ENCODE measurements at regions not wholly inside any gene's neighbourhood (a gene's known extent, or its start where the extent isn't known, plus 50 kb on each side); places are given as distances from the start of the nearest gene placed in this dataset.

GRCh38 chr14:82414853-82415539 lies 881.3 kb upstream of the SEL1L start:
- Histone ChIP-seq H4K20me1 (ENCODE audit: insufficient read depth, poor library complexity, severe bottlenecking) (no peaks in the 10 kb centered on the region), H2AFZ (no peak overlapping the region), H3K4me3 (no peak overlapping the region), H3K27me3 (no peaks in the 10 kb centered on the region), H3K27ac (no peak overlapping the region), H3K36me3 (replicated peaks; ENCODE audit: insufficient read depth, low read depth) (no peaks in the 10 kb centered on the region), H3K9me3 (ENCODE audit: low read depth) (no peaks in the 10 kb centered on the region), H3K79me2 (no peaks in the 10 kb centered on the region), H3K9me2 (replicated peaks; ENCODE audit: insufficient read depth) (no peaks in the 10 kb centered on the region), H3K4me2 (no peak overlapping the region), H3K4me1 (ENCODE audit: insufficient read depth) (no peaks in the 10 kb centered on the region)
- 48% methylated on average over 1 of the region's 1 CpG for WGBS (ENCODE audit: low lambda C conversion rate, missing lambda C conversion rate)
- DNase-seq (ENCODE audit: low spot score), result no peak
- TF ChIP-seq EZH2phosphoT487 (IDR thresholded peaks at IDR 0.05; ENCODE audit: low read depth, severe bottlenecking, unreplicated experiment), result no peak
- no peak for TF ChIP-seq EZH2 (IDR thresholded peaks at IDR 0.05; ENCODE audit: borderline replicate concordance)
- no peak for TF ChIP-seq CTCF (IDR thresholded peaks at IDR 0.05; ENCODE audit: poor library complexity)

- Histone ChIP-seq H3K79me2 (no peaks in the 10 kb centered on the region), H3K4me1 (ENCODE audit: insufficient read depth) (no peaks in the 10 kb centered on the region), H3K4me3 (no peak overlapping the region), H3K9me2 (replicated peaks; ENCODE audit: insufficient read depth) (no peaks in the 10 kb centered on the region), H4K20me1 (ENCODE audit: insufficient read depth, poor library complexity, severe bottlenecking) (no peaks in the 10 kb centered on the region), H3K36me3 (replicated peaks; ENCODE audit: insufficient read depth, low read depth) (no peaks in the 10 kb centered on the region), H3K27ac (no peak overlapping the region), H3K4me2 (no peak overlapping the region), H2AFZ (no peak overlapping the region), H3K9me3 (ENCODE audit: low read depth) (no peaks in the 10 kb centered on the region), H3K27me3 (no peaks in the 10 kb centered on the region)
- DNase-seq (ENCODE audit: low spot score), result no peak
- WGBS (ENCODE audit: low lambda C conversion rate, missing lambda C conversion rate), result 60% methylated on average over 2 of the region's 2 CpGs
- TF ChIP-seq CTCF (IDR thresholded peaks at IDR 0.05; ENCODE audit: poor library complexity) (no peak), EZH2 (IDR thresholded peaks at IDR 0.05; ENCODE audit: borderline replicate concordance) (no peak), EZH2phosphoT487 (IDR thresholded peaks at IDR 0.05; ENCODE audit: low read depth, severe bottlenecking, unreplicated experiment) (no peak)
Measured at GRCh38 chr14:82419933-82420332, 886.3 kb upstream of the SEL1L start.

DNA sequence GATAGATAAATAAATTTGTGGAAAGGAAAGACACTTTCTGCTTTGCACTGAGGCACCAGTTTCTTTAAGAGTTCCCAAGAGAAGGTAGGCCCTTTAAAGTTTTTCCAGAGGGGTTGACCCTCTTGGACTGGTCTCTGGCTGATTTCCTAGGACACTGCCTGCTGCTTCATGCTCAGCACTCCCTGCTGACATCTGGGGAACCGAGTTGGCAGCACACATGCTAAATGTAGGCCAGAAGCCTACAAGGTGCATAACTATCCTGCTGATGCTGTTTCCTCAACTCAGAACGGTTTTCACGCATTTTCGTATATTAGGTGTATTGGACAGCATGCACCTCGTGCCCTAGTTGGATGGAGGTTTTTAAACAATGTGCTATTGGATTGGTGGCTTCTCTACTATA lies 887.2 kb upstream of the SEL1L start:
- Histone ChIP-seq H3K4me1 (ENCODE audit: insufficient read depth) (no peaks in the 10 kb centered on the region), H3K27me3 (no peaks in the 10 kb centered on the region), H2AFZ (no peak overlapping the region), H3K79me2 (no peaks in the 10 kb centered on the region), H3K4me2 (no peak overlapping the region), H3K9me2 (replicated peaks; ENCODE audit: insufficient read depth) (no peaks in the 10 kb centered on the region), H4K20me1 (ENCODE audit: insufficient read depth, poor library complexity, severe bottlenecking) (no peaks in the 10 kb centered on the region), H3K27ac (no peak overlapping the region), H3K36me3 (replicated peaks; ENCODE audit: insufficient read depth, low read depth) (no peaks in the 10 kb centered on the region), H3K9me3 (ENCODE audit: low read depth) (no peaks in the 10 kb centered on the region), H3K4me3 (no peak overlapping the region)
- no peak for DNase-seq (ENCODE audit: low spot score)
- TF ChIP-seq EZH2 (IDR thresholded peaks at IDR 0.05; ENCODE audit: borderline replicate concordance) (no peak), CTCF (IDR thresholded peaks at IDR 0.05; ENCODE audit: poor library complexity) (no peak), EZH2phosphoT487 (IDR thresholded peaks at IDR 0.05; ENCODE audit: low read depth, severe bottlenecking, unreplicated experiment) (no peak)
- WGBS (ENCODE audit: low lambda C conversion rate, missing lambda C conversion rate), result 89% methylated on average over 5 of the region's 5 CpGs
